ENCODE measurements at regions not wholly inside any gene's neighbourhood (a gene's known extent, or its start where the extent isn't known, plus 50 kb on each side); places are given as distances from the start of the nearest gene placed in this dataset.

GRCh38 chr1:87834151-87834550, 505.5 kb downstream of the LMO4 start:
- no peak for DNase-seq

GRCh38 chr1:87834941-87835340, 506.3 kb downstream of the LMO4 start:
- no peak for DNase-seq

GRCh38 chr1:87840767-87841166, 512.1 kb downstream of the LMO4 start:
- no peak for DNase-seq

- DNase-seq: no peak
Observed at GRCh38 chr1:87841332-87841731, 512.7 kb downstream of the LMO4 start.

GRCh38 chr1:87842156-87842555, 513.5 kb downstream of the LMO4 start:
- no peak for DNase-seq

- DNase-seq: no peak
Observed at GRCh38 chr1:87844251-87844650, 515.6 kb downstream of the LMO4 start.

GRCh38 chr1:87851490-87851889, 522.8 kb downstream of the LMO4 start:
- no peak for DNase-seq

- no peak for DNase-seq
Observed at GRCh38 chr1:87852410-87853161, 523.9 kb downstream of the LMO4 start.

- DNase-seq: no peak
Observed at GRCh38 chr1:87853576-87854351, 525.1 kb downstream of the LMO4 start.

- no peak for DNase-seq
Observed at GRCh38 chr1:87863317-87863716, 534.6 kb downstream of the LMO4 start.

- DNase-seq: no peak
Observed at GRCh38 chr1:87864676-87865075, 536.0 kb downstream of the LMO4 start.

GRCh38 chr1:87866416-87866815, 537.7 kb downstream of the LMO4 start:
- no peak for DNase-seq

- DNase-seq: no peak
Observed at GRCh38 chr1:87867626-87868025, 538.9 kb downstream of the LMO4 start.

- DNase-seq: no peak
Observed at GRCh38 chr1:87869567-87869966, 540.9 kb downstream of the LMO4 start.

GRCh38 chr1:87872189-87872588, 543.5 kb downstream of the LMO4 start:
- DNase-seq: no peak

- no peak for DNase-seq
Observed at GRCh38 chr1:87872692-87873091, 544.0 kb downstream of the LMO4 start.

- DNase-seq: no peak
Observed at GRCh38 chr1:87878873-87879272, 550.2 kb downstream of the LMO4 start.

- DNase-seq: no peak
Observed at GRCh38 chr1:87880098-87880760, 551.5 kb downstream of the LMO4 start.

GRCh38 chr1:87880764-87881163, 552.1 kb downstream of the LMO4 start:
- DNase-seq: no peak

GRCh38 chr1:87883906-87884305, 555.2 kb downstream of the LMO4 start:
- DNase-seq: no peak

- DNase-seq: no peak
Observed at GRCh38 chr1:87884581-87884980, 555.9 kb downstream of the LMO4 start.

GRCh38 chr1:87885278-87886025, 556.8 kb downstream of the LMO4 start:
- no peak for DNase-seq

- no peak for DNase-seq
Observed at GRCh38 chr1:87887100-87887499, 558.4 kb downstream of the LMO4 start.
